ENCODE measurements at regions not wholly inside any gene's neighbourhood (a gene's known extent, or its start where the extent isn't known, plus 50 kb on each side); places are given as distances from the start of the nearest gene placed in this dataset.
A peak's percentile ranks its signal among the peaks of the same experiment; 100 is the strongest.

- no TSS peak for BruUV-seq (replicated peaks)
- no peak overlapping the region for H3K4me2 ChIP-seq (ENCODE audit: low read depth, low read length)
- no peaks in the 10 kb centered on the region for H3K36me3 ChIP-seq (replicated peaks in 1 of 2; ENCODE audit: control insufficient read depth in 1 of 2, insufficient read depth in 2 of 2, low read length in 2 of 2)
- ATAC-seq (no peak), FAIRE-seq (no peak), DNase-seq (ENCODE audit: low spot score) (no peak)
- in situ Hi-C loops (cut with HindIII; ENCODE audit: extremely low pct_ligation_motif_present, low pct_unique_long_range_greater_than_20kb) = no loop called here
- H4K20me1 ChIP-seq (ENCODE audit: insufficient read depth, low read length) = no peaks in the 10 kb centered on the region
- H3K79me2 ChIP-seq (ENCODE audit: insufficient read depth, low read length) = no peaks in the 10 kb centered on the region
- peak; percentile 50; the same call in 1 of the 2 replicates for TF ChIP-seq MAFF (IDR thresholded peaks at IDR 0.05; ENCODE audit: low read depth, low read length)
- peak; percentile 45 to 71; a peak in 3 of 4 replicates for TF ChIP-seq MAFK (conservative IDR thresholded peaks at IDR 0.05 in 1 of 2, IDR thresholded peaks at IDR 0.05 in 1 of 2; ENCODE audit: low read length in 2 of 2)
- TF ChIP-seq TEAD2 (CRISPR knock-in tag; IDR thresholded peaks at IDR 0.05) = no peak
- TF ChIP-seq KLF13 (CRISPR knock-in tag; IDR thresholded peaks at IDR 0.05) = no peak
- TF ChIP-seq RERE (CRISPR knock-in tag; IDR thresholded peaks at IDR 0.05; ENCODE audit: low read depth) = no peak
- no peaks in the 10 kb centered on the region for H3K27me3 ChIP-seq (ENCODE audit: control insufficient read depth in 1 of 2, insufficient read depth in 2 of 2, low read length in 2 of 2)
- ChIA-PET POLR2A (no interaction called here), CTCF (ENCODE audit: low intra/inter-chr PET ratio, low total read pairs) (no interaction called here)
- no peak overlapping the region for H3K9ac ChIP-seq (ENCODE audit: insufficient read depth, low read depth, low read length)
- WGBS (ENCODE audit: low lambda C conversion rate) = under 1% methylated on average over 2 of the region's 2 CpGs
- H3K9me3 ChIP-seq (ENCODE audit: low read length) = peaks cover 56% of the 10 kb centered on the region
- H3K4me3 ChIP-seq (replicated peaks in 1 of 3; ENCODE audit: insufficient read depth in 1 of 3, low read depth in 2 of 3, low read length in 3 of 3) = no peak overlapping the region
- intact Hi-C loops (cut with micrococcal nuclease; ENCODE audit: unreplicated experiment) = no loop called here
- no peak overlapping the region for H3K27ac ChIP-seq (ENCODE audit: extremely low read length, insufficient read depth, low read length)
- H3K4me1 ChIP-seq (ENCODE audit: insufficient read depth, low read length) = no peaks in the 10 kb centered on the region
- no peak overlapping the region for H2AFZ ChIP-seq (ENCODE audit: low read length)
Observed at GRCh38 chr14:41506552-41506951, 100.1 kb upstream of the LRFN5 start.

Measured in HepG2 (cell line).